SU-DHL-6 (cell line): ENCODE measurements at regions not wholly inside any gene's neighbourhood (a gene's known extent, or its start where the extent isn't known, plus 50 kb on each side); places are given as distances from the start of the nearest gene placed in this dataset.

ENCODE experiments used
- EZH2phosphoT487 ChIP-seq: fragments of 200-600 bp; sonication (generic), shearing (Covaris generic); conservative IDR thresholded peaks from 2 replicates; pipeline ENCODE4 v1.6.1; 2018; ENCODE audit warnings: mild to moderate bottlenecking, antibody characterized with exemption, low read length, moderate library complexity, mixed read lengths
- TF ChIP-seq, protein P1 (sequence below): fragments of 200-600 bp; sonication (generic); IDR thresholded peaks from one replicate; pipeline ENCODE4 v1.5.1; 2017; ENCODE audit warnings: antibody characterized with exemption, mild to moderate bottlenecking, low read length, moderate library complexity; ENCODE audit not compliant: insufficient read depth, poor library complexity, severe bottlenecking

DNA sequence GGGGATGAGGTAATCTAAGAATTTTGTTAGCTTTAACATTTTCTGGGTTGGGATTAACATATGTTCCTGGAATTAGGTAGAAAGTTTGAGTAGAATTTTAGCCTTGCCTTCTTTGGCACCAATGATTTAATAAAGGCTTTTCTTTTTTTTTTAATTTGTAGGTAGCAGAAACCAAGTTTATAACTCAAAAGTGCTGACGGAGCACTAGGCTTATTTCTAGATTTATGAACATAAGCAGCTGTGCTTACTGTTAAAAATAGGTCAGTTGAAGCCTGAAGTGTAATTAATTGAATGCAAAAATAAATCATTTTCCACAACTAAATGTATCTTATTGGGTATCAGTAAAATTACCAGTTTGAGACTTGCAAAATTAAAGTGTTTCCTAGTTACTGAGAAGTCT, 62.4 kb downstream of the TAF11L14 start:
- TF ChIP-seq, protein P1, sequence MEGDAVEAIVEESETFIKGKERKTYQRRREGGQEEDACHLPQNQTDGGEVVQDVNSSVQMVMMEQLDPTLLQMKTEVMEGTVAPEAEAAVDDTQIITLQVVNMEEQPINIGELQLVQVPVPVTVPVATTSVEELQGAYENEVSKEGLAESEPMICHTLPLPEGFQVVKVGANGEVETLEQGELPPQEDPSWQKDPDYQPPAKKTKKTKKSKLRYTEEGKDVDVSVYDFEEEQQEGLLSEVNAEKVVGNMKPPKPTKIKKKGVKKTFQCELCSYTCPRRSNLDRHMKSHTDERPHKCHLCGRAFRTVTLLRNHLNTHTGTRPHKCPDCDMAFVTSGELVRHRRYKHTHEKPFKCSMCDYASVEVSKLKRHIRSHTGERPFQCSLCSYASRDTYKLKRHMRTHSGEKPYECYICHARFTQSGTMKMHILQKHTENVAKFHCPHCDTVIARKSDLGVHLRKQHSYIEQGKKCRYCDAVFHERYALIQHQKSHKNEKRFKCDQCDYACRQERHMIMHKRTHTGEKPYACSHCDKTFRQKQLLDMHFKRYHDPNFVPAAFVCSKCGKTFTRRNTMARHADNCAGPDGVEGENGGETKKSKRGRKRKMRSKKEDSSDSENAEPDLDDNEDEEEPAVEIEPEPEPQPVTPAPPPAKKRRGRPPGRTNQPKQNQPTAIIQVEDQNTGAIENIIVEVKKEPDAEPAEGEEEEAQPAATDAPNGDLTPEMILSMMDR, result no peak
- no peak for TF ChIP-seq EZH2phosphoT487
